NCI-H1092 (cell line): ENCODE measurements at regions not wholly inside any gene's neighbourhood (a gene's known extent, or its start where the extent isn't known, plus 50 kb on each side); places are given as distances from the start of the nearest gene placed in this dataset.

Source experiments
- DNase-seq: peaks from one replicate; lab custom pipeline; 2025; lab: John Stamatoyannopoulos, UW

DNA sequence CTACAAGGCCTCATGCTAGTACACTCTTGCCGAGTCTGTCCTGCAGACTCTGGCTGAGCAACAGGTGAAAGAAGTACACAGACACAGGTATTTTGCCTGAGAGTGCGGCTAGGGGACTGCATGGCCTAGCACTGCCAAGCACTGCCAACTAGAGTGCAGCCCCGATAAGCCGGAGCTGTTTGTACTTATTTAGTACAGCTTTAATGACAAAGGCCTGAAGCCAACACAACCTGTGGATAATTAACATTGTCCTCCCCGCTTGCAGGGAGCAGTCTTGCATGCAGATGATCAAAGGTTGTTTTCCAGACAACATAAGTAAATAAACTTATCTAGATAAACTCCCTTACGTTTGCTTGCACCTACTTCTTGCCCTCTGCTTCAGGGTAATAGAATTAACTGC lies 63.7 kb upstream of the MMADHC start:
- DNase-seq, result no peak

DNA sequence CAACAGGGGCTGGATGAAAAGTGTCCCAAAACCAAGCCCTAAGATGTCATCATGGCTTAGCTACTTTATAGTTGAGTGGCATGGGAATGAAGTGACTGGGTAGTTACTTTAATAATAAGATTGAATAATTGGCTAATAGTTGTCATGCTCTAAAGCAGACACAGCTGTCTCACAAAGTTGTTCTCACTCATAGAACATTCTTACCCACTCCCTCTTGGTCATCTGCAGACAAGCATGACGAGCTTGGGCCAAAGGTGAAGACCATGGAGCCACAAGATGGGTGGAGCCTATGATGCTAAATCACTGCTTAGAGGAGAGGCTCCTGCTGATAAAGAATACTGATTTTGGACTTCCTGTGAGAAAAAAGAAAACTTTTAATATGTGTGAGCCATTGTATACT lies 62.4 kb upstream of the MMADHC start:
- DNase-seq, result no peak

DNA sequence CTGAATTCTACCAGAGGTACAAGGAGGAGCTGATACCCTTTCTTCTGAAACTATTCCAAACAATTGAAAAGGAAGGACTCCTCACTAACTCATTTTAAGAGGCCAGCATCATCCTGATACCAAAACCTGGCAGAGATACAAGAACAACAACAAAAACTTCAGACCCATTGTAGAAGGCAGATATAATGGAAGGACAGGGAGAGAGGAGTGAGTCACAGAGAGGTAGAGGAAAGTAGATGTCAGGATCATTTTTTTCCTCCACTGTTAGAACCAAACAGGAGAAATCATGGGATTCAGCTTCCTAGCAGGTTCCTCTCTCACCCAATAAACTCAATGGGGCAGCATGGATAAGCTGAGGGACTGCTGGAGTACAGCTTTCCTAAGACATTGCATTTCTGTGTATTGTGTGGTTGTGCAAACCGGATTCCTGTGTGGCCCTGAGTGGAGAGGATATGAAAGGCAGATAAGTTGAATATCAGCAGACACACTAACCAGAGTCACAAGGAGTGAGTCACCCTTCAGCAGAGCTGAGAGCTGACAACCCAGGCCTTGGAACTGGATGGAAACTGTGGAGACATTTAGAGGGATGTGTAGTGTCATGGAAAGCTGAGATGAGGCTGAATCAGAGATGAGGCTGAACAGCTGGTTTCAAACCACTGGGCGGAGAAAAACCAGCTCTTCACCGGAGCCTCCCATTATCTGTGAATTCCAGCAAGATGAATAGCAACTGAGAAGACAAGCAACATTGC lies 60.9 kb upstream of the MMADHC start:
- DNase-seq, result no peak

DNA sequence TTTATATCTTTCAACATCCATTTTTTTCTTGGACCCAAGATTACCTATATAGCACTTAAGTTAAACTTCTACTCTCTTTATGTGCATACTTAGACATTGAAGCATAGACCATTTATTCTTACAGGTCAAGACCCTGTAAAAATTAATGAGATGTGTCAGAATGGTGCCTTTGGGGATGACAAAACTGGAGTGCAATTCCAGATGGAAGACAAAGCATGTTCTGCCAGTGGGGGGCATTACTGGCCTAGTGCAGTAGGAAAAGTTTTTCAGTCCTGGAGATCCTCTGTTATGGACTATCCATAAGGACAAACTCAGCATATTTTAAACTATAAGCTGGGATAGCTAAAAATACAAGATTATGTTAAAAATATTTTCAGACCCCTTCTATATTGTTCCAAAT lies 57.8 kb upstream of the MMADHC start:
- DNase-seq, result no peak
